IMR-90 (cell line): ENCODE measurements at regions not wholly inside any gene's neighbourhood (a gene's known extent, or its start where the extent isn't known, plus 50 kb on each side); places are given as distances from the start of the nearest gene placed in this dataset.

Source experiments
- ATAC-seq: fragments of 200-7000 bp; cut with Tn5 transposase; 2 replicates; pipeline ENCODE4 v1.9.1; 2020; ENCODE audit warnings: low read depth, mild to moderate bottlenecking, moderate library complexity
- BruUV-seq: library from RNA; stranded (reverse); fragments of 400-500 nt; replicated peaks from 2 replicates; lab custom pipeline; 2021; lab: Mats Ljungman, UMichigan
- CTCF ChIA-PET: fragments of 300-600 bp; formaldehyde crosslinking; extraction: SDS; loops from one replicate; lab custom pipeline; 2021; ENCODE audit warnings: antibody characterized with exemption; lab: Yijun Ruan, JAX
- POLR2A ChIA-PET: fragments of 300-600 bp; sonication (Branson Sonifier 250); formaldehyde crosslinking; loops from one replicate; lab custom pipeline; 2022; ENCODE audit warnings: antibody characterized with exemption; ENCODE audit not compliant: unreplicated experiment; lab: Charles Lee
- DNase-seq: peaks from one replicate; pipeline ENCODE4 v3.0.0; 2013
- H2AFZ ChIP-seq: replicated peaks from 2 replicates; pipeline ENCODE3; 2013; ENCODE audit warnings: low read length, mild to moderate bottlenecking; ENCODE audit not compliant: poor library complexity
- H2AK5ac ChIP-seq: 2 replicates; pipeline ENCODE4 v1.6.1; 2013; ENCODE audit warnings: low read depth, low read length, inconsistent platforms
- H2AK9ac ChIP-seq: replicated peaks from 2 replicates; pipeline ENCODE3; 2013; ENCODE audit warnings: mild to moderate bottlenecking, low read depth, low read length, moderate library complexity; ENCODE audit not compliant: poor library complexity
- H2BK120ac ChIP-seq: 2 replicates; pipeline ENCODE4 v1.6.1; 2013; ENCODE audit warnings: low read depth, low read length, inconsistent platforms
- H2BK15ac ChIP-seq: 3 replicates; pipeline ENCODE4 v1.6.1; 2013; ENCODE audit warnings: low read depth, low read length, inconsistent platforms
- H2BK20ac ChIP-seq: 2 replicates; pipeline ENCODE4 v1.6.1; 2013; ENCODE audit warnings: low read depth, mild to moderate bottlenecking, inconsistent platforms, low read length, moderate library complexity
- H2BK5ac ChIP-seq: 2 replicates; pipeline ENCODE4 v1.6.1; 2013; ENCODE audit warnings: mild to moderate bottlenecking, low read depth, low read length, inconsistent platforms; ENCODE audit not compliant: poor library complexity, severe bottlenecking
- H3K14ac ChIP-seq: replicated peaks from 2 replicates; pipeline ENCODE4 v1.6.1; 2013; ENCODE audit warnings: low read depth, low read length, inconsistent platforms
- H3K18ac ChIP-seq: 2 replicates; pipeline ENCODE4 v1.6.1; 2013; ENCODE audit warnings: low read depth, low read length, control low read depth
- H3K23ac ChIP-seq: 2 replicates; pipeline ENCODE4 v1.6.1; 2013; ENCODE audit warnings: low read depth, low read length, inconsistent platforms
- H3K27ac ChIP-seq: 2 replicates; pipeline ENCODE4 v1.5.1; 2013; ENCODE audit warnings: mild to moderate bottlenecking, control low read depth, low read length; ENCODE audit not compliant: insufficient read depth
- H3K27me3 ChIP-seq: 2 replicates; pipeline ENCODE4 v1.6.1; 2013; ENCODE audit warnings: low read length; ENCODE audit not compliant: control insufficient read depth, insufficient read depth
- H3K36me3 ChIP-seq: 2 replicates; pipeline ENCODE4 v1.6.1; 2013; ENCODE audit warnings: low read length, mixed read lengths; ENCODE audit not compliant: control insufficient read depth, insufficient read depth
- H3K4ac ChIP-seq: 2 replicates; pipeline ENCODE4 v1.6.1; 2013; ENCODE audit warnings: low read depth, low read length, inconsistent platforms
- H3K4me1 ChIP-seq: 2 replicates; pipeline ENCODE4 v1.6.1; 2013; ENCODE audit warnings: low read length, mixed read lengths; ENCODE audit not compliant: control insufficient read depth, insufficient read depth
- H3K4me2 ChIP-seq: 2 replicates; pipeline ENCODE4 v1.6.1; 2013; ENCODE audit warnings: low read depth, mild to moderate bottlenecking, control low read depth, low read length, moderate library complexity
- H3K4me3 ChIP-seq: 2 replicates; pipeline ENCODE4 v1.5.1; 2013; ENCODE audit warnings: low read depth, mild to moderate bottlenecking, control low read depth, low read length, moderate library complexity; ENCODE audit not compliant: insufficient read depth
- H3K56ac ChIP-seq: 2 replicates; pipeline ENCODE4 v1.6.1; 2013; ENCODE audit warnings: low read length, inconsistent platforms; ENCODE audit not compliant: insufficient read depth; ENCODE audit errors: extremely low read depth
- H3K79me1 ChIP-seq, 2 experiments: 2 replicates each; pipeline ENCODE4 v1.6.1; 2013; ENCODE audit warnings: low read length in 2 of 2, inconsistent platforms in 1 of 2, low read depth in 1 of 2
- H3K9ac ChIP-seq: 2 replicates; pipeline ENCODE4 v1.6.1; 2013; ENCODE audit warnings: low read depth, low read length, control low read depth
- H3K9me1 ChIP-seq: 2 replicates; pipeline ENCODE4 v1.6.1; 2013; ENCODE audit warnings: low read length, inconsistent platforms; ENCODE audit not compliant: insufficient read depth
- H3K9me3 ChIP-seq: 2 replicates; pipeline ENCODE4 v1.6.1; 2013; ENCODE audit warnings: low read length; ENCODE audit not compliant: control insufficient read depth, insufficient read depth
- H4K20me1 ChIP-seq: 2 replicates; pipeline ENCODE4 v1.6.1; 2013; ENCODE audit warnings: low read length, inconsistent platforms; ENCODE audit not compliant: insufficient read depth
- H4K5ac ChIP-seq: 2 replicates; pipeline ENCODE4 v1.6.1; 2013; ENCODE audit warnings: mild to moderate bottlenecking, low read depth, low read length, control low read depth
- H4K8ac ChIP-seq, 2 experiments: 2 replicates each; pipeline ENCODE4 v1.6.1; 2013; ENCODE audit warnings: low read depth in 2 of 2, low read length in 2 of 2, control low read depth in 1 of 2, inconsistent platforms in 1 of 2
- H4K91ac ChIP-seq: 2 replicates; pipeline ENCODE4 v1.6.1; 2013; ENCODE audit warnings: low read depth, low read length, inconsistent platforms; ENCODE audit not compliant: insufficient read depth
- FOS ChIP-seq: fragments of 150-350 bp; IDR thresholded peaks from 2 replicates; pipeline ENCODE4 v1.6.1; 2016; ENCODE audit warnings: low read depth, low read length
- MAZ ChIP-seq: IDR thresholded peaks from 2 replicates; pipeline ENCODE4 v1.6.1; 2012; ENCODE audit warnings: low read depth, mild to moderate bottlenecking, low read length, improper control_type of control experiment, moderate library complexity, borderline replicate concordance
- MXI1 ChIP-seq: IDR thresholded peaks from 2 replicates; pipeline ENCODE4 v1.6.1; 2012; ENCODE audit warnings: low read depth, mild to moderate bottlenecking, low read length, moderate library complexity, borderline replicate concordance
- POLR2A ChIP-seq: IDR thresholded peaks from 2 replicates; pipeline ENCODE4 v1.6.1; 2012; ENCODE audit warnings: mild to moderate bottlenecking, low read depth, low read length
- RAD21 ChIP-seq: IDR thresholded peaks from 2 replicates; pipeline ENCODE4 v1.6.1; 2012; ENCODE audit warnings: low read length, improper control_type of control experiment
- RFX5 ChIP-seq: IDR thresholded peaks from 2 replicates; pipeline ENCODE4 v1.8.0; 2012; ENCODE audit warnings: low read depth, mild to moderate bottlenecking, low read length, moderate library complexity
- WGBS, 2 experiments: methylation state at CpG; one replicate each; pipeline versions ENCODE4 v1.1.5 to v1.1.7; 2013; ENCODE audit warnings: missing lambda C conversion rate in 2 of 2; ENCODE audit not compliant: insufficient read length in 1 of 2; ENCODE audit errors: extremely low coverage in 2 of 2; 5-methylcytosine and 5-hydroxymethylcytosine counted together
- dilution Hi-C: fragments of 300-500 bp; cut with HindIII; formaldehyde crosslinking; loops from one replicate; pipeline ENCODE4 v1.14.3; 2018; ENCODE audit warnings: low sequenced_read_pairs; ENCODE audit not compliant: unreplicated experiment
- in situ Hi-C: fragments of 300-500 bp; cut with MboI; formaldehyde crosslinking; loops from 3 replicates; pipeline ENCODE4 v1.14.3; 2019; ENCODE audit warnings: low sequenced_read_pairs, inconsistent platforms, mixed read lengths
- intact Hi-C: fragments of 100-400 bp; cut with micrococcal nuclease; formaldehyde crosslinking; loops from 2 replicates; pipeline ENCODE4 v1.10.0; 2022

GRCh38 chr4:153901220-153901619, 112.3 kb upstream of the SFRP2 start:
- Histone ChIP-seq H4K20me1 (no peaks in the 10 kb centered on the region), H3K23ac (no peak overlapping the region), H3K4ac (no peak overlapping the region), H4K5ac (no peak overlapping the region), H3K9me3 (0 out of 2 replicates have a peak, but pooled peaks cover 2% of the 10 kb centered on the region), H2BK20ac (no peak overlapping the region), H2BK5ac (no peak overlapping the region), H3K56ac (no peak overlapping the region), H3K27me3 (no peaks in the 10 kb centered on the region), H3K4me2 (no peak overlapping the region), H3K79me1 (no peaks in the 10 kb centered on the region), H3K4me1 (no peaks in the 10 kb centered on the region), H2AK5ac (no peak overlapping the region), H3K4me3 (no peak overlapping the region), H3K14ac (no peak overlapping the region), H4K91ac (no peak overlapping the region), H3K9ac (no peak overlapping the region), H2BK15ac (no peak overlapping the region), H2BK120ac (no peak overlapping the region), H3K27ac (no peak overlapping the region), H3K36me3 (no peaks in the 10 kb centered on the region), H2AK9ac (no peak overlapping the region), H4K8ac (no peak overlapping the region), H3K18ac (no peak overlapping the region), H2AFZ (no peak overlapping the region), H3K9me1 (no peaks in the 10 kb centered on the region)
- intact Hi-C loops (no loop called here), dilution Hi-C loops (no loop called here), in situ Hi-C loops (no loop called here)
- POLR2A ChIA-PET: no interaction called here
- DNase-seq (no peak), ATAC-seq (no peak)
- 0% methylated on average over 1 of the region's 2 CpGs; no CpG with 5 or more reads in 1 of the 2 experiments for WGBS, 2 experiments
- BruUV-seq: no TSS peak
- TF ChIP-seq MAZ (no peak), RAD21 (no peak), FOS (no peak), RFX5 (no peak), MXI1 (no peak), POLR2A (no peak)
- CTCF ChIA-PET: no interaction called here
